Panc1 (cell line): ENCODE measurements at regions not wholly inside any gene's neighbourhood (a gene's known extent, or its start where the extent isn't known, plus 50 kb on each side); places are given as distances from the start of the nearest gene placed in this dataset.

Experiments used
- ATAC-seq: fragments of 200-7000 bp; cut with Tn5 transposase; 2 replicates; pipeline ENCODE4 v1.9.1; 2020; ENCODE audit warnings: mild to moderate bottlenecking, moderate library complexity
- BruUV-seq: library from RNA; stranded (reverse); fragments of 400-500 nt; replicated peaks from 2 replicates; lab custom pipeline; 2021; lab: Mats Ljungman, UMichigan
- CTCF ChIA-PET: fragments of 300-600 bp; sonication (Branson Sonifier 250); formaldehyde crosslinking; loops from one replicate; lab custom pipeline; 2022; ENCODE audit warnings: antibody characterized with exemption; lab: Charles Lee
- POLR2A ChIA-PET: fragments of 300-600 bp; sonication (Branson Sonifier 250); formaldehyde crosslinking; loops from one replicate; lab custom pipeline; 2022; ENCODE audit warnings: antibody characterized with exemption; lab: Charles Lee
- DNase-seq: peaks from one replicate; pipeline ENCODE4 v3.0.0-alpha.2; 2010; ENCODE audit warnings: low read depth, low spot score
- H3K27ac ChIP-seq: 2 replicates; pipeline ENCODE4 v1.5.1; 2011; ENCODE audit warnings: mild to moderate bottlenecking, low read length, inconsistent platforms
- H3K27me3 ChIP-seq: fragments of 200-500 bp; sonication (Bioruptor generic); 2 replicates; pipeline ENCODE4 v1.6.0; 2014; ENCODE audit warnings: low read length, inconsistent platforms; ENCODE audit not compliant: control insufficient read depth, insufficient read depth
- H3K36me3 ChIP-seq: fragments of 200-500 bp; sonication (Bioruptor generic); 2 replicates; pipeline ENCODE4 v1.5.1; 2014; ENCODE audit warnings: inconsistent platforms, mild to moderate bottlenecking, low read length, moderate library complexity; ENCODE audit not compliant: control insufficient read depth, insufficient read depth
- H3K4me1 ChIP-seq: 2 replicates; pipeline ENCODE4 v1.5.1; 2011; ENCODE audit warnings: inconsistent platforms, mild to moderate bottlenecking, low read length, moderate library complexity; ENCODE audit not compliant: control insufficient read depth, insufficient read depth
- H3K4me3 ChIP-seq, 2 experiments: 2 replicates each; pipeline ENCODE4 v1.5.1; 2011 to 2012; ENCODE audit warnings: low read depth in 2 of 2, low read length in 2 of 2, mild to moderate bottlenecking in 2 of 2, inconsistent platforms in 1 of 2, moderate library complexity in 1 of 2
- H3K9me3 ChIP-seq: fragments of 200-500 bp; sonication (Bioruptor generic); 2 replicates; pipeline ENCODE4 v1.5.1; 2014; ENCODE audit warnings: low read depth, mild to moderate bottlenecking, inconsistent platforms, low read length, moderate library complexity; ENCODE audit not compliant: control insufficient read depth, insufficient read depth
- POLR2AphosphoS5 ChIP-seq: IDR thresholded peaks from 2 replicates; pipeline ENCODE4 v1.6.1; 2012; ENCODE audit warnings: mild to moderate bottlenecking, low read depth, low read length, moderate library complexity
- SIN3A ChIP-seq: IDR thresholded peaks from 2 replicates; pipeline ENCODE4 v1.6.1; 2012; ENCODE audit warnings: low read depth, mild to moderate bottlenecking, low read length, moderate library complexity, borderline replicate concordance; ENCODE audit not compliant: insufficient read depth
- TCF7L2 ChIP-seq: IDR thresholded peaks from 2 replicates; pipeline ENCODE4 v1.6.1; 2011; ENCODE audit warnings: mild to moderate bottlenecking, low read depth, low read length, inconsistent platforms
- in situ Hi-C: cut with HindIII; loops from 2 replicates; pipeline ENCODE4 v1.10.0; 2016; ENCODE audit warnings: low sequenced_read_pairs, low pct_unique_long_range_greater_than_20kb
- intact Hi-C: fragments of 100-400 bp; cut with micrococcal nuclease; formaldehyde crosslinking; loops from one replicate; pipeline ENCODE4 v1.10.0; 2022; ENCODE audit not compliant: unreplicated experiment
- TF ChIP-seq, protein P1 (sequence below), 2 experiments: IDR thresholded peaks; 2 replicates each; pipeline ENCODE4 v1.6.1; 2011 to 2012; ENCODE audit warnings: low read depth in 2 of 2, control low read depth in 1 of 2, low read length in 1 of 2, mild to moderate bottlenecking in 1 of 2, moderate library complexity in 1 of 2; ENCODE audit not compliant: insufficient read depth in 1 of 2
- TF ChIP-seq, protein P2 (sequence below): fragments of 450-650 bp; IDR thresholded peaks from 2 replicates; pipeline ENCODE4 v1.5.1; 2017; ENCODE audit warnings: mild to moderate bottlenecking

DNA sequence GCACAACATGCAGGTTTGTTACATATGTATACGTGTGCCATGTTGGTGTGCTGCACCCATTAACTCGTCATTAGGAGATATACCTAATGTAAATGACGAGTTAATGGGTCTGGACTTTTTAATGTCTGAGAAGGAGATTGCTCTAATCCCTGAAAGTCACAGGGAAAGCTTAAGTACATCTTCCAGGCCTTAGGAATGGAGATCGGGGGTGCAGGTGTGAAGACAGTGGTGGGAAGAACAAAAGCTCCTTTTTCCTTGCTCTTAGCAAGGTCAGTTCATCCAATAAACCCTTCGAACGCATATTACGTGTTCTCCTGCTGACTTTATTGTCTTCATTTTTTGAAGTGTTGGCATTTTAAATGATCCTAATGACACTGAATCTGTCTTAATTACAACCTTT lies 50.8 kb upstream of the LAMA1 start:
- no TSS peak for BruUV-seq
- no peaks in the 10 kb centered on the region for H3K9me3 ChIP-seq
- no peaks in the 10 kb centered on the region for H3K36me3 ChIP-seq
- CTCF ChIA-PET = no interaction called here
- in situ Hi-C loops = no loop called here
- POLR2A ChIA-PET = no interaction called here
- TF ChIP-seq TCF7L2 = no peak
- no peak for TF ChIP-seq SIN3A
- TF ChIP-seq POLR2AphosphoS5 = no peak
- TF ChIP-seq, protein P1, sequence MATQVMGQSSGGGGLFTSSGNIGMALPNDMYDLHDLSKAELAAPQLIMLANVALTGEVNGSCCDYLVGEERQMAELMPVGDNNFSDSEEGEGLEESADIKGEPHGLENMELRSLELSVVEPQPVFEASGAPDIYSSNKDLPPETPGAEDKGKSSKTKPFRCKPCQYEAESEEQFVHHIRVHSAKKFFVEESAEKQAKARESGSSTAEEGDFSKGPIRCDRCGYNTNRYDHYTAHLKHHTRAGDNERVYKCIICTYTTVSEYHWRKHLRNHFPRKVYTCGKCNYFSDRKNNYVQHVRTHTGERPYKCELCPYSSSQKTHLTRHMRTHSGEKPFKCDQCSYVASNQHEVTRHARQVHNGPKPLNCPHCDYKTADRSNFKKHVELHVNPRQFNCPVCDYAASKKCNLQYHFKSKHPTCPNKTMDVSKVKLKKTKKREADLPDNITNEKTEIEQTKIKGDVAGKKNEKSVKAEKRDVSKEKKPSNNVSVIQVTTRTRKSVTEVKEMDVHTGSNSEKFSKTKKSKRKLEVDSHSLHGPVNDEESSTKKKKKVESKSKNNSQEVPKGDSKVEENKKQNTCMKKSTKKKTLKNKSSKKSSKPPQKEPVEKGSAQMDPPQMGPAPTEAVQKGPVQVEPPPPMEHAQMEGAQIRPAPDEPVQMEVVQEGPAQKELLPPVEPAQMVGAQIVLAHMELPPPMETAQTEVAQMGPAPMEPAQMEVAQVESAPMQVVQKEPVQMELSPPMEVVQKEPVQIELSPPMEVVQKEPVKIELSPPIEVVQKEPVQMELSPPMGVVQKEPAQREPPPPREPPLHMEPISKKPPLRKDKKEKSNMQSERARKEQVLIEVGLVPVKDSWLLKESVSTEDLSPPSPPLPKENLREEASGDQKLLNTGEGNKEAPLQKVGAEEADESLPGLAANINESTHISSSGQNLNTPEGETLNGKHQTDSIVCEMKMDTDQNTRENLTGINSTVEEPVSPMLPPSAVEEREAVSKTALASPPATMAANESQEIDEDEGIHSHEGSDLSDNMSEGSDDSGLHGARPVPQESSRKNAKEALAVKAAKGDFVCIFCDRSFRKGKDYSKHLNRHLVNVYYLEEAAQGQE (IDR thresholded peaks at IDR 0.05; ENCODE audit: insufficient read depth in 1 of 2, low read depth in 2 of 2, low read length in 1 of 2) = no peak
- TF ChIP-seq, protein P2, sequence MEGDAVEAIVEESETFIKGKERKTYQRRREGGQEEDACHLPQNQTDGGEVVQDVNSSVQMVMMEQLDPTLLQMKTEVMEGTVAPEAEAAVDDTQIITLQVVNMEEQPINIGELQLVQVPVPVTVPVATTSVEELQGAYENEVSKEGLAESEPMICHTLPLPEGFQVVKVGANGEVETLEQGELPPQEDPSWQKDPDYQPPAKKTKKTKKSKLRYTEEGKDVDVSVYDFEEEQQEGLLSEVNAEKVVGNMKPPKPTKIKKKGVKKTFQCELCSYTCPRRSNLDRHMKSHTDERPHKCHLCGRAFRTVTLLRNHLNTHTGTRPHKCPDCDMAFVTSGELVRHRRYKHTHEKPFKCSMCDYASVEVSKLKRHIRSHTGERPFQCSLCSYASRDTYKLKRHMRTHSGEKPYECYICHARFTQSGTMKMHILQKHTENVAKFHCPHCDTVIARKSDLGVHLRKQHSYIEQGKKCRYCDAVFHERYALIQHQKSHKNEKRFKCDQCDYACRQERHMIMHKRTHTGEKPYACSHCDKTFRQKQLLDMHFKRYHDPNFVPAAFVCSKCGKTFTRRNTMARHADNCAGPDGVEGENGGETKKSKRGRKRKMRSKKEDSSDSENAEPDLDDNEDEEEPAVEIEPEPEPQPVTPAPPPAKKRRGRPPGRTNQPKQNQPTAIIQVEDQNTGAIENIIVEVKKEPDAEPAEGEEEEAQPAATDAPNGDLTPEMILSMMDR = no peak
- H3K27ac ChIP-seq = no peak overlapping the region
- no peaks in the 10 kb centered on the region for H3K4me1 ChIP-seq
- intact Hi-C loops = no loop called here
- no peak for ATAC-seq
- no peaks in the 10 kb centered on the region for H3K27me3 ChIP-seq
- DNase-seq = no peak
- H3K4me3 ChIP-seq = no peak overlapping the region
